ENCODE measurements at regions not wholly inside any gene's neighbourhood (a gene's known extent, or its start where the extent isn't known, plus 50 kb on each side); places are given as distances from the start of the nearest gene placed in this dataset.

GRCh38 chr18:55093808-55094207, 134.5 kb upstream of the CCDC68 start:
- no peaks in the 10 kb centered on the region for H3F3A ChIP-seq (ENCODE audit: low read depth)
- H3K27ac Mint-ChIP-seq: no peak overlapping the region
- H3K4me1 Mint-ChIP-seq: peaks cover 18% of the 10 kb centered on the region
- no peak overlapping the region for H3K4me3 ChIP-seq
- no peaks in the 10 kb centered on the region for H3K36me3 Mint-ChIP-seq
- TF ChIP-seq EZH2 (IDR thresholded peaks at IDR 0.05) (no peak), CTCF (IDR thresholded peaks at IDR 0.05) (no peak), EZH2phosphoT487 (IDR thresholded peaks at IDR 0.05) (no peak)
- H3K27ac ChIP-seq: no peak overlapping the region
- H3K4me2 ChIP-seq: no peak overlapping the region
- no peak overlapping the region for H3K9ac ChIP-seq
- no peaks in the 10 kb centered on the region for H3K27me3 ChIP-seq
- H3K4me3 Mint-ChIP-seq: no peak overlapping the region
- H3K36me3 ChIP-seq: no peaks in the 10 kb centered on the region
- H4K20me1 ChIP-seq (ENCODE audit: low read depth): no peaks in the 10 kb centered on the region
- no peaks in the 10 kb centered on the region for H3K9me3 Mint-ChIP-seq
- H2AFZ ChIP-seq (replicated peaks): no peak overlapping the region
- no peaks in the 10 kb centered on the region for H3K9me3 ChIP-seq (ENCODE audit: low read depth)
- DNase-seq (ENCODE audit: low spot score): no peak
- no peaks in the 10 kb centered on the region for H3K79me2 ChIP-seq (ENCODE audit: low read depth)
- no peaks in the 10 kb centered on the region for H3K4me1 ChIP-seq
- no peaks in the 10 kb centered on the region for H3K27me3 Mint-ChIP-seq (ENCODE audit: insufficient read depth, low read depth)

DNA sequence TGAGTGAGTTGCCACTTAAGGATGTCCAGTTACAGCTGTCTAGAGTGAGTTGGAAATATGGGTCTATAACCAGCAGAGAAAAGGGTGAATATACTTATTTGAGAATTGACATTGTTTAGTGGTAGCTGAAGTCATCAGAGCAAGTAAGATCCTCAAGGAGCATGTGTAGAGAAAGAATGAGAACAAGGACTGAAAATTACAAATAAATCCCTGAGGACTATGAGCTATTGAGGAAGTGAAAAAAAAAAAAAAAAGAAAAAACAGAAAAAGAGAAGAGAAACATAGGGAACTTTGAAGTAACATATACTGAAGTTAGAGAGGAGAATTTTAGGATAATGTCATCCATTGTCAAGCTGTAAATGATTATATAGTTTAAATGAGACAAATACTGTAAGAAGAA, 134.0 kb upstream of the CCDC68 start:
- Histone ChIP-seq H3K9me3 (ENCODE audit: low read depth) (no peaks in the 10 kb centered on the region), H3K36me3 (no peaks in the 10 kb centered on the region), H3K9ac (no peak overlapping the region), H3K4me1 (no peaks in the 10 kb centered on the region), H3K27ac (no peak overlapping the region), H3K27me3 (no peaks in the 10 kb centered on the region), H4K20me1 (ENCODE audit: low read depth) (no peaks in the 10 kb centered on the region), H3K4me3 (no peak overlapping the region), H3K4me2 (no peak overlapping the region), H3F3A (ENCODE audit: low read depth) (no peaks in the 10 kb centered on the region), H2AFZ (replicated peaks) (no peak overlapping the region), H3K79me2 (ENCODE audit: low read depth) (no peaks in the 10 kb centered on the region)
- H3K36me3 Mint-ChIP-seq: no peaks in the 10 kb centered on the region
- TF ChIP-seq EZH2phosphoT487 (IDR thresholded peaks at IDR 0.05): no peak
- TF ChIP-seq CTCF (IDR thresholded peaks at IDR 0.05): no peak
- TF ChIP-seq EZH2 (IDR thresholded peaks at IDR 0.05): no peak
- no peak for DNase-seq (ENCODE audit: low spot score)
- no peak overlapping the region for H3K4me3 Mint-ChIP-seq
- no peaks in the 10 kb centered on the region for H3K9me3 Mint-ChIP-seq
- H3K27ac Mint-ChIP-seq: no peak overlapping the region
- no peaks in the 10 kb centered on the region for H3K27me3 Mint-ChIP-seq (ENCODE audit: insufficient read depth, low read depth)
- peaks cover 18% of the 10 kb centered on the region for H3K4me1 Mint-ChIP-seq

DNA sequence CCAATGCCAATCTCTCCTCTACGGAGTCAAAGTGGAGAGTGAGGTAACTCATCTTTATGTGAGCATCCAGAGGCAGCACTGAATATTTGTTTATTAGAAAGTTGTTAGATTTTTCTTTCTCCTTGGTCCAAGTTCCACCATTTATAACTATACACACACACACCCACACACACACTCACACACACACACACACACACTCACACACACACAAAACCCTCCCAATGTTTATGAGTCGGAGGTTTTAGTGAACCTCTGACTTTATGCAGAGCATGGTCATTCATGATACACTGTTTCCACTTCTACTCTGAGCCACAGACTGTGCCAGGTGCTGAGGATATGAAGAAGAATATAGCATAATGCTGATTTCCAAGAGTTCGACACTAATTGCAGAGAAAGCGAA, 132.9 kb upstream of the CCDC68 start:
- Histone ChIP-seq H3K27me3 (no peaks in the 10 kb centered on the region), H3K9ac (no peak overlapping the region), H4K20me1 (ENCODE audit: low read depth) (no peaks in the 10 kb centered on the region), H3K4me3 (no peak overlapping the region), H3K79me2 (ENCODE audit: low read depth) (no peaks in the 10 kb centered on the region), H2AFZ (replicated peaks) (no peak overlapping the region), H3K36me3 (no peaks in the 10 kb centered on the region), H3K27ac (no peak overlapping the region), H3K4me1 (no peaks in the 10 kb centered on the region), H3F3A (ENCODE audit: low read depth) (no peaks in the 10 kb centered on the region), H3K9me3 (ENCODE audit: low read depth) (no peaks in the 10 kb centered on the region), H3K4me2 (no peak overlapping the region)
- Mint-ChIP-seq H3K4me3 (no peak overlapping the region), H3K4me1 (peaks cover 12% of the 10 kb centered on the region), H3K9me3 (no peaks in the 10 kb centered on the region), H3K36me3 (no peaks in the 10 kb centered on the region), H3K27me3 (ENCODE audit: insufficient read depth, low read depth) (no peaks in the 10 kb centered on the region), H3K27ac (no peak overlapping the region)
- no peak for DNase-seq (ENCODE audit: low spot score)
- TF ChIP-seq EZH2phosphoT487 (IDR thresholded peaks at IDR 0.05) (no peak), CTCF (IDR thresholded peaks at IDR 0.05) (no peak), EZH2 (IDR thresholded peaks at IDR 0.05) (no peak)

All from neural progenitor cell (in vitro differentiated cells).